Osteocyte (in vitro differentiated cells): ENCODE measurements at regions not wholly inside any gene's neighbourhood (a gene's known extent, or its start where the extent isn't known, plus 50 kb on each side); places are given as distances from the start of the nearest gene placed in this dataset.

Source experiments
- DNase-seq: peaks from one replicate; pipeline ENCODE4 v3.0.0; 2021; ENCODE audit warnings: mixed read lengths; ENCODE audit not compliant: unreplicated experiment; ENCODE audit errors: extremely low spot score
- H3K27ac Mint-ChIP-seq: one replicate; pipeline ENCODE4 v1.8.0; 2021; ENCODE audit warnings: mild to moderate bottlenecking, mixed read lengths; ENCODE audit not compliant: unreplicated experiment
- H3K27me3 Mint-ChIP-seq: one replicate; pipeline ENCODE4 v1.8.0; 2021; ENCODE audit warnings: mixed read lengths; ENCODE audit not compliant: unreplicated experiment
- H3K36me3 Mint-ChIP-seq: one replicate; pipeline ENCODE4 v1.8.0; 2021; ENCODE audit warnings: mixed read lengths; ENCODE audit not compliant: unreplicated experiment
- H3K4me1 Mint-ChIP-seq: one replicate; pipeline ENCODE4 v1.8.0; 2021; ENCODE audit warnings: mixed read lengths; ENCODE audit not compliant: unreplicated experiment
- H3K4me3 Mint-ChIP-seq: one replicate; pipeline ENCODE4 v1.8.0; 2021; ENCODE audit warnings: mild to moderate bottlenecking, moderate library complexity, mixed read lengths; ENCODE audit not compliant: unreplicated experiment
- H3K9me3 Mint-ChIP-seq: one replicate; pipeline ENCODE4 v1.8.0; 2021; ENCODE audit warnings: mixed read lengths; ENCODE audit not compliant: unreplicated experiment
- CTCF ChIP-seq: fragments of 200-600 bp; sonication (generic); IDR thresholded peaks from 2 replicates; pipeline ENCODE4 v1.5.0; 2021; ENCODE audit warnings: antibody characterized with exemption, mild to moderate bottlenecking, moderate library complexity

DNA sequence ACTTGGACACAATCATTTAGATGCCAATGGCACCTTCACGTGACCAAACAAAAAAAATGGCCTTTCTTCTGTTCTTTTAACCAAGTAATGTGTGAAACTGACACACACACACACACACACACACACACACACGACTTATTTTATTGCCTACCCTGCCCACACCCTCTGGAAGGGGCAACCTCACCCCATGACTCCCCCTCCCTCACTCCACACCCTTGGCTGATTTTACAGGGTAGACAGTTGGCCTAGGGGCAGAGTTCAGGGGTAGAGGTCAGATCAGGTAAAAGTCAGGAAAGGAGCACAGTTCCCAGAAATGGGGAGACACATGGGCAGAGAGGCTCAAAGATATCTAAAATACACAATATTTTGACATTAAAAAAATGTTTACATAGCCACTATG is 144.8 kb upstream of the GJB5 start:
- H3K27ac Mint-ChIP-seq, result no peak overlapping the region
- no peak for DNase-seq
- no peak for TF ChIP-seq CTCF
- H3K4me1 Mint-ChIP-seq, result no peaks in the 10 kb centered on the region
- no peak overlapping the region for H3K4me3 Mint-ChIP-seq
- no peaks in the 10 kb centered on the region for H3K36me3 Mint-ChIP-seq
- no peaks in the 10 kb centered on the region for H3K9me3 Mint-ChIP-seq
- H3K27me3 Mint-ChIP-seq, result no peaks in the 10 kb centered on the region

DNA sequence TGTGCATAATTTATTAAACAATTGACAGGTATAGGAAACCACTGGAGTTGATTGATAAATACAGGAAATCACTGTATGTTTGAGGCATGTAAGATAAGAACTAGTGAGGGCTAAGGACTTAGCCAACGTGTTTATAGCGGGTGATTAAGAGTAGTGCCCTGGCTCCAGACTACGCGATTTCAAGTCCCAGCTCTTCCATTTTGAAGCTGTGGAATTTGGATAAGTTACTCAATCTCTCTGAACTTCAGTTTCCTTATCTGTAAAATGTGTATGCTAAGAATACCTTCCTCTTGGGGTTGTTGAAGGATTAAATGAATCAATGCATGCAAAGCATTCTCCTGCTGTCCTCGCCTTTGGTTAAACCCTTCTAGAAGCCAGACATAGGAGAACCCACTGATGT is 143.3 kb upstream of the GJB5 start:
- Mint-ChIP-seq H3K4me3 (no peak overlapping the region), H3K27ac (no peak overlapping the region), H3K9me3 (no peaks in the 10 kb centered on the region), H3K27me3 (no peaks in the 10 kb centered on the region), H3K36me3 (no peaks in the 10 kb centered on the region), H3K4me1 (no peaks in the 10 kb centered on the region)
- no peak for TF ChIP-seq CTCF
- no peak for DNase-seq

GRCh38 chr1:34612091-34612827 is 142.6 kb upstream of the GJB5 start:
- H3K36me3 Mint-ChIP-seq, result no peaks in the 10 kb centered on the region
- DNase-seq, result no peak
- H3K9me3 Mint-ChIP-seq, result no peaks in the 10 kb centered on the region
- no peaks in the 10 kb centered on the region for H3K27me3 Mint-ChIP-seq
- no peaks in the 10 kb centered on the region for H3K4me1 Mint-ChIP-seq
- no peak overlapping the region for H3K27ac Mint-ChIP-seq
- TF ChIP-seq CTCF, result no peak
- H3K4me3 Mint-ChIP-seq, result no peak overlapping the region

DNA sequence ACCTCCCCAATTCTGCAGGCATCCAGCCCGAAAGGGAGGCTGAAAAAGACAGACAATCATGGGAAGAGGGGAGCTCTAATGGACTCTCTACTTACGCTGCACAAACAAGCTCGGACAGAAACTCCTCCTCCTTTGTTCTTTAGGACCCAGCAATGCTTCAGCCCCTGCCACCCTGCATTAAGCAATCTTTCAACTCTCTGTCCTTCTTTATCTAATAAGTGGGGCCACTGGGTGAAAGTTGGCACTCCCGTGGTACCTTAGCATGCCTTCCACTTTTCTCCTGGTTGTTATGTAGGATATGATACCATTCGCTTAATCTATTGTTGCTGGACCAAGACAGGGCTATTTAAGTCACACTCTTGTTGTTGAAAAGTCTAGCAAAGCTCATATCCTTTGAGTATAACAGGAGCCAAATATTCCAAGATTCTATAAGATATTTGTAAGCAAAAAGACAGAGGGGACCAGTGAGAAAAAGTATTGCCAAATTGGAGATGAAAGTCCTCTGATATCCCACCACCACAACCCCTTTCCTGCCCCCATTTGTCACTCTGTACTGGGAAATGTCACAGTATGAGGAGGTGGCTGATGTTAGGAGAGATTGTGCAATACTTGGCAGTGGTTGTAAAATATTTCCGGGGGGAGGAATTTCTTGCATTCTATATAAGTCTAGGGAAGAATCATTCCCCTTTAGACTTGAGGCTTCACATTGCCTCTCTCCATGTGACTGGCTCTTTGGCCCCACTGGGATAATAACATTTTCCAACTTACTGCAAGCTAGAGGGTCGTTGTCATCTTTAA is 137.3 kb upstream of the GJB5 start:
- Mint-ChIP-seq H3K4me3 (no peak overlapping the region), H3K4me1 (no peaks in the 10 kb centered on the region), H3K36me3 (no peaks in the 10 kb centered on the region), H3K9me3 (no peaks in the 10 kb centered on the region), H3K27ac (no peak overlapping the region), H3K27me3 (no peaks in the 10 kb centered on the region)
- no peak for DNase-seq
- no peak for TF ChIP-seq CTCF

GRCh38 chr1:34618381-34618780 is 136.5 kb upstream of the GJB5 start:
- DNase-seq, result no peak
- TF ChIP-seq CTCF, result no peak
- Mint-ChIP-seq H3K36me3 (no peaks in the 10 kb centered on the region), H3K27me3 (no peaks in the 10 kb centered on the region), H3K9me3 (no peaks in the 10 kb centered on the region), H3K4me1 (no peaks in the 10 kb centered on the region), H3K27ac (no peak overlapping the region), H3K4me3 (no peak overlapping the region)
